ENCODE measurements at regions not wholly inside any gene's neighbourhood (a gene's known extent, or its start where the extent isn't known, plus 50 kb on each side); places are given as distances from the start of the nearest gene placed in this dataset.
"Not testable (repeated sequence)": the region's sequence is repeated elsewhere in the genome, so short reads cannot be mapped to it uniquely, and the experiment has no call there.

- DNase-seq (ENCODE audit: low spot score), result peak; percentile 76
Measured at GRCh38 chr15:87752250-87752951, 504.1 kb downstream of the NTRK3 start.

- no peak for DNase-seq (ENCODE audit: low spot score)
Measured at GRCh38 chr15:87748483-87748882, 508.1 kb downstream of the NTRK3 start.

GRCh38 chr15:87747087-87747486, 509.5 kb downstream of the NTRK3 start:
- DNase-seq (ENCODE audit: low spot score), result no peak

- DNase-seq (ENCODE audit: low spot score), result no peak
Measured at GRCh38 chr15:87746333-87746732, 510.2 kb downstream of the NTRK3 start.

- DNase-seq (ENCODE audit: low spot score), result no peak
Measured at GRCh38 chr15:87744815-87745214, 511.7 kb downstream of the NTRK3 start.

GRCh38 chr15:87743562-87743961, 513.0 kb downstream of the NTRK3 start:
- no peak for DNase-seq (ENCODE audit: low spot score)

- no peak for DNase-seq (ENCODE audit: low spot score)
Measured at GRCh38 chr15:87741350-87741749, 515.2 kb downstream of the NTRK3 start.

GRCh38 chr15:87740655-87741344, 515.7 kb downstream of the NTRK3 start:
- DNase-seq (ENCODE audit: low spot score), result no peak

GRCh38 chr15:87739866-87740265, 516.7 kb downstream of the NTRK3 start:
- DNase-seq (ENCODE audit: low spot score), result no peak

GRCh38 chr15:87739081-87739480, 517.5 kb downstream of the NTRK3 start:
- no peak for DNase-seq (ENCODE audit: low spot score)

GRCh38 chr15:87737460-87737859, 519.1 kb downstream of the NTRK3 start:
- DNase-seq (ENCODE audit: low spot score), result not testable (repeated sequence)

GRCh38 chr15:87736891-87737389, 519.6 kb downstream of the NTRK3 start:
- DNase-seq (ENCODE audit: low spot score), result no peak

- no peak for DNase-seq (ENCODE audit: low spot score)
Measured at GRCh38 chr15:87736401-87736800, 520.1 kb downstream of the NTRK3 start.

GRCh38 chr15:87735522-87735921, 521.0 kb downstream of the NTRK3 start:
- no peak for DNase-seq (ENCODE audit: low spot score)

GRCh38 chr15:87734571-87735373, 521.8 kb downstream of the NTRK3 start:
- peak; percentile 58 for DNase-seq (ENCODE audit: low spot score)

GRCh38 chr15:87733977-87734376, 522.6 kb downstream of the NTRK3 start:
- no peak for DNase-seq (ENCODE audit: low spot score)

- DNase-seq (ENCODE audit: low spot score), result no peak
Measured at GRCh38 chr15:87733541-87733941, 523.0 kb downstream of the NTRK3 start.

GRCh38 chr15:87732976-87733375, 523.6 kb downstream of the NTRK3 start:
- DNase-seq (ENCODE audit: low spot score), result no peak

- DNase-seq (ENCODE audit: low spot score), result no peak
Measured at GRCh38 chr15:87731630-87732029, 524.9 kb downstream of the NTRK3 start.

GRCh38 chr15:87730706-87731105, 525.8 kb downstream of the NTRK3 start:
- DNase-seq (ENCODE audit: low spot score), result no peak

GRCh38 chr15:87728998-87729397, 527.5 kb downstream of the NTRK3 start:
- no peak for DNase-seq (ENCODE audit: low spot score)

GRCh38 chr15:87727073-87727472, 529.5 kb downstream of the NTRK3 start:
- DNase-seq (ENCODE audit: low spot score), result no peak
